Stimulated activated CD4-positive, alpha-beta T cell treated with anti-CD3 and anti-CD28 coated beads, Interleukin-12 subunit alpha, Interleukin-12 subunit beta, amount 100 ng/mL, for 48 hours (primary cell): ENCODE measurements at regions not wholly inside any gene's neighbourhood (a gene's known extent, or its start where the extent isn't known, plus 50 kb on each side); places are given as distances from the start of the nearest gene placed in this dataset.

Source experiments
- DNase-seq, 3 donors: peaks; one replicate each; pipeline ENCODE4 v3.0.0-alpha.2; 2020; ENCODE audit warnings: low read depth in 2 of 3, low spot score in 1 of 3

DNA sequence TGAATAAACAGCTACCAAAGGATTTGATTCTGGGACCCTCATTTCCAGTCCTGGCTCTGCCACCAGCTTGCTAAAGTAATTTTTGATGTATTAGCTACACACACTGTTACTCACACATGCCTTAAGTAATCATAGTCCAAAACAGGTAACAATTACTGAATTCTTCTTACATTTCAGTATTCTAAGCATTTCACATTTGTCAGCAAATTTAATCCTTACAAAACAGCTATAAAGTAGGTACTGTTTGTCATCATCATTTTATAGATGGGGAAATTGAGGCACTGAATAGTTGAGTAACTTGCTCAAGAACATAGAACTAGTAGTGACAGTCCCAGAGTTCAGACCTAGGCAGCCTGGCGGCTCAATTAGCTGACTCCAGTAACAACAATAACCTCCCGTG is 272.6 kb downstream of the QKI start:
- no peak for DNase-seq

DNA sequence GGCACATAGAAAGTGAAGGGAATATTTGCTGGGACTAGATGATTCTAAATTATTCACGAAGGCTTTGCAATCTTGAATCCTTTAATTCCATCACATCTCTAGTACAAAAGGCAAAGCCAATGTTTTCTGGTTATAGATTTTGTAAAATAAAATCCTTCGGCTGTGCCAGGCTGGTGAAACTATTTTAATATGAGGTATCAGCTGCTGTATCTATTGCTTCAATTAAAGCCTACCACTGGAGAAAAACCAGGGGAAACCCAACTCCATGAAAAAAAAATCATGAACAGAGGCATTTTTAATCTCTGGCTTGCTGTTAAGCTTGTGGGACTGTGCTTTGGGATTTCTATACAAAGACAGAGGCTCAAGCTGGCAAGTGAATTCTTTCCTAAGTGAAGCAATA is 271.8 kb downstream of the QKI start:
- no peak for DNase-seq

DNA sequence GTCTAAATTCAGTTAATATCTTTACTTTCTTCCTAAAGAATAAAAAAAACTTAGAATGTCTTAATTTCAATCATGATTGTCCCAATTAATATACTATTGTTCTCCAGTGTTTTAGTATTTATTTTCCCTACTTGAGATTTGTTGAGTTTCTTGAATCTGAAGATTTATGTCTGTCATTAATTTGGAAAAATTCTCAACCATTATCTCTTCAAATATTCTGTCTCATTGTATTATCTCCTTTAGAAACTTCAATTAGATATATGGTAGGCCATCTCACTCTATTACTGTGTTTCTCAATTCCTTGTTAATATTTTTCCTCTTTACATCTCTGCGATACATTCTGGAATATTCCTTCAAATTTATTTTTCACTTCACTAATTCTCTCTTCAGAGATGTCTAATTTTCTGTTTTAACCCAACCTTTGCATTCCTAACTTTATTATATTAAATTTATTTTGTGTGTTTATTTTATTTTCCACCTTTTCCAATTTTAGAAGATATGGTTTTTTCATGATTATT is 268.6 kb downstream of the QKI start:
- DNase-seq = no peak

GRCh38 chr6:163679753-163680152 is 265.2 kb downstream of the QKI start:
- DNase-seq = no peak

GRCh38 chr6:163679012-163679660 is 264.6 kb downstream of the QKI start:
- no peak for DNase-seq

GRCh38 chr6:163675611-163676010 is 261.1 kb downstream of the QKI start:
- DNase-seq = no peak

GRCh38 chr6:163672710-163673109 is 258.2 kb downstream of the QKI start:
- DNase-seq = no peak

DNA sequence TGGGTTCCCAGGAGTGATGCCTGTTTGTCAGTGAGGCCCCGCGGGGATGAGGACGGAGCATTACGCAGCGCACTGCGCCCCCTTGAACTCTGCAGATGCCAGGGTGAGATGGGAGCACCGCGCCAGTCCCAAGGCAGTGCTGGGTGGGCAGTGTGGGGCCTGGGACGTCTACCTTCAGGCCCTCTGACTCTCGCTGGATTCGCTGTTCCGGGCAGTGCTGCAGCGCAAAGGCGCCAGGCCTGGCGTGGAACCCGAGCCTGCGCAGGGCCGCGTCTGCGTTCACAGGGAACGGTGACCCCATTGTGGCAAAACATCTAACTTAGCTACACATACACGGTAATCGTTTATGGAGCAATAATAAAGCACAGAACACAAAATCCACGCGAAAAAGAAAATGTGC is 257.3 kb downstream of the QKI start:
- no peak for DNase-seq

GRCh38 chr6:163671355-163671754 is 256.8 kb downstream of the QKI start:
- DNase-seq = no peak

- DNase-seq = no peak
Measured at GRCh38 chr6:163670336-163670735, 255.8 kb downstream of the QKI start.

DNA sequence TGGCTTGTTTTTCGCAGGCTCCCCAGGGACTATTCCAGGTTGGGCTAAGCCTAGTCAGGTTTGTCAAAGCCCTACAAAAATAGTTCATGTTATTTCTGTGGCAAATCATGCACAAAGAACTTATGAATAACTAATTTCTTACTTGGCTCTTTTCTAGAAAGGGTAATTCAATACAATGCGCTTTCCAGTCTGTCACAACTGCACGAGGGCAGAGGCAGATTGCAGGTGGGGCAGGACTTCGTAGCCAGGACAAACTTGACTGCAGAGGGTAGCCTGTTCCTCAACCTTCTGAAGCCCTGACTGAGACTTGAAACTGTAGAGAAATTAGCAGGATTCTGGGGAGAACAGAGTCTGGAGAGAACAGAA is 253.5 kb downstream of the QKI start:
- no peak for DNase-seq

- no peak for DNase-seq
Measured at GRCh38 chr6:163667372-163668060, 253.0 kb downstream of the QKI start.

- no peak for DNase-seq
Measured at GRCh38 chr6:163665464-163665863, 250.9 kb downstream of the QKI start.

DNA sequence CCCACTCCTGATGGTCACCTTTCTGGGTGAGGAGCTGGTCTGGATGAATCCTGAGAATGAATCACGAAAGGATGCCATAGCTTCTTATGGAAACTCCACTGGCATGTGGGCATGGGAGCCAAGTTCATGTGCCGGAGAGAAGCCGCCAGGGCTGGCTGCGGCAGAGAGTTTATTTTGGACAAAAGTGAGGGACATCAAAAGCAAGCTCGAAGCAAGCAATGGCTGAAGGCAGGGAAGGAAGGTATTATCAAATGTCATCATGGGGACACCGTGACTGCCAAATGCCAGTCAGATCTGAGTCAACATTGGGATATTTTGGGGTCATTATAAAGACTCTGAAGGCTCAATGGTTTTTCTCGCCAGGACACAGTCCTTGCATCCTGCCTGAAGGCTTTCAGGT is 249.1 kb downstream of the QKI start:
- DNase-seq = no peak

GRCh38 chr6:163662604-163663225 is 248.2 kb downstream of the QKI start:
- no peak for DNase-seq

DNA sequence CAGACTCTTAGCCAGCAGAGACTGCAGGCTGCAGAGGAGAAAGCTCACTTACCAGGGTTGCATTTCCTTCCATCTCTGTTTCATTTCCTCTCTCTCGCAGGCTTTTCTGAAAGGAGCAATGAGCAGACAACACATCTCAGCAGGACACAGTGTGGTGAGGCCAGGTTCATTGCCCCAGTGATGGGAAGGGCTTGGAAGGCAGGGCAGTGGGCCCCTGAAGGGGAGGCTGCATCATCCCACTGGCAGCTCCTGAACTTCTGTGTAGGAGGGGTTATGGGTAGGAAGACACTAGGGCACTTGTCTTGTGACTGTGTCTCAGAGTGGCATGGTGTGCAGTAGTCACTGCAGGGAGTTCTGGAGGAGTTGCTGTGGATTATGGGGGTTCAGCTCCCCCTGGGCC is 246.8 kb downstream of the QKI start:
- DNase-seq = no peak

GRCh38 chr6:163659803-163660202 is 245.3 kb downstream of the QKI start:
- DNase-seq = no peak

GRCh38 chr6:163655217-163656121 is 241.0 kb downstream of the QKI start:
- no peak for DNase-seq

GRCh38 chr6:163651915-163652668 is 237.6 kb downstream of the QKI start:
- DNase-seq = no peak

DNA sequence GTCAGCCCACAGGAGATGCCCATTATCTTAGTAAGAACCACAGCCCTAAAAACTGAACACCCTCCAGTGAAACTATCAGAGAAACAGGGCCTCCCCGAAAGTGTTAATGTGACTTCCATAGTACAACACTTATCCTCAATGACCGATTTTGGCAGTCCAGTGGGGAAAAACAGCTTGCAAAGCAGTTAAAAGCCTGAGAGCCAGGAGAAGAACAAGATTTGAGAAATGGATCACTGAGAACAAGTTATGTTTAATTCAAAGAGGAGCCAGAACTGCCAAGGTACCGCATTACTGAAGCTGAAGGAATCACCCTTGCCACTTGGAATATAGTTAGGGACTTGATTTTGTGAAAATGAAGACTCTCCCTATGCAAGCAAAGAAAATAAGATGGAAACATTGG is 236.9 kb downstream of the QKI start:
- no peak for DNase-seq

GRCh38 chr6:163648868-163649267 is 234.3 kb downstream of the QKI start:
- no peak for DNase-seq
